Neuronal stem cell (in vitro differentiated cells): ENCODE measurements at regions not wholly inside any gene's neighbourhood (a gene's known extent, or its start where the extent isn't known, plus 50 kb on each side); places are given as distances from the start of the nearest gene placed in this dataset.

Experiments
- DNase-seq: peaks from one replicate; pipeline ENCODE4 v3.0.0-alpha.2; 2013; ENCODE audit warnings: low spot score
- H2AFZ ChIP-seq: one replicate; pipeline ENCODE4 v1.6.1; 2013; ENCODE audit warnings: mild to moderate bottlenecking, low read length, inconsistent platforms
- H2AK5ac ChIP-seq: 2 replicates; pipeline ENCODE4 v1.6.1; 2013; ENCODE audit warnings: low read depth, mild to moderate bottlenecking, inconsistent platforms, low read length, moderate library complexity, mixed read lengths
- H2BK120ac ChIP-seq: 2 replicates; pipeline ENCODE4 v1.6.1; 2013; ENCODE audit warnings: low read depth, mild to moderate bottlenecking, inconsistent platforms, low read length, moderate library complexity, mixed read lengths
- H2BK12ac ChIP-seq: one replicate; pipeline ENCODE4 v1.6.1; 2013; ENCODE audit warnings: low read length, inconsistent platforms
- H2BK15ac ChIP-seq: 2 replicates; pipeline ENCODE4 v1.6.1; 2013; ENCODE audit warnings: mild to moderate bottlenecking, low read length, inconsistent platforms, mixed read lengths
- H2BK5ac ChIP-seq: one replicate; pipeline ENCODE4 v1.6.1; 2013; ENCODE audit warnings: inconsistent platforms, mild to moderate bottlenecking, low read length, moderate library complexity
- H3K14ac ChIP-seq: one replicate; pipeline ENCODE4 v1.6.1; 2013; ENCODE audit warnings: low read length, inconsistent platforms
- H3K18ac ChIP-seq: 2 replicates; pipeline ENCODE4 v1.6.1; 2013; ENCODE audit warnings: low read length, inconsistent platforms
- H3K23ac ChIP-seq: 2 replicates; pipeline ENCODE4 v1.6.1; 2013; ENCODE audit warnings: low read depth, mild to moderate bottlenecking, mixed read lengths, low read length, inconsistent platforms; ENCODE audit not compliant: poor library complexity
- H3K27ac ChIP-seq: replicated peaks from 3 replicates; pipeline ENCODE4 v1.5.1; 2013; ENCODE audit warnings: low read length, inconsistent platforms
- H3K27me3 ChIP-seq, 3 experiments: 2 replicates each; pipeline ENCODE4 v1.6.1; 2013; ENCODE audit warnings: low read length in 3 of 3, mild to moderate bottlenecking in 2 of 3, inconsistent platforms in 1 of 3, low read depth in 1 of 3, mixed read lengths in 1 of 3, moderate library complexity in 1 of 3; ENCODE audit not compliant: control insufficient read depth in 3 of 3, insufficient read depth in 3 of 3
- H3K36me3 ChIP-seq, 2 donors: replicated peaks in 1 of 2; 2 replicates each; pipeline ENCODE4 v1.6.1; 2013; ENCODE audit warnings: low read length in 2 of 2; ENCODE audit not compliant: control insufficient read depth in 2 of 2, insufficient read depth in 2 of 2
- H3K4ac ChIP-seq: 2 replicates; pipeline ENCODE4 v1.6.1; 2013; ENCODE audit warnings: inconsistent platforms, mild to moderate bottlenecking, low read length, moderate library complexity
- H3K4me1 ChIP-seq, 2 donors: 1 replicate in 1 of 2; 2 replicates in 1 of 2; pipeline ENCODE4 v1.6.1; 2013; ENCODE audit warnings: low read length in 2 of 2, low read depth in 1 of 2; ENCODE audit not compliant: control insufficient read depth in 2 of 2, insufficient read depth in 1 of 2
- H3K4me2 ChIP-seq: one replicate; pipeline ENCODE4 v1.6.1; 2013; ENCODE audit warnings: mild to moderate bottlenecking, low read length, inconsistent platforms; ENCODE audit not compliant: insufficient read depth, poor library complexity, severe bottlenecking
- H3K4me3 ChIP-seq, 2 donors: 2 replicates each; pipeline ENCODE4 v1.5.1; 2013; ENCODE audit warnings: low read length in 2 of 2, mild to moderate bottlenecking in 2 of 2, inconsistent platforms in 1 of 2, moderate library complexity in 1 of 2
- H3K79me1 ChIP-seq: one replicate; pipeline ENCODE4 v1.6.1; 2013; ENCODE audit warnings: low read depth, mild to moderate bottlenecking, inconsistent platforms, low read length, moderate library complexity
- H3K9ac ChIP-seq: one replicate; pipeline ENCODE4 v1.6.1; 2013; ENCODE audit warnings: mild to moderate bottlenecking, low read depth, low read length, inconsistent platforms; ENCODE audit not compliant: poor library complexity
- H3K9me3 ChIP-seq, 2 donors: replicated peaks in 1 of 2; 2 replicates each; pipeline versions ENCODE3 to v1.6.1; 2013; ENCODE audit warnings: low read length in 2 of 2, mild to moderate bottlenecking in 2 of 2, inconsistent platforms in 1 of 2, low read depth in 1 of 2, mixed read lengths in 1 of 2, moderate library complexity in 1 of 2; ENCODE audit not compliant: control insufficient read depth in 2 of 2, insufficient read depth in 1 of 2
- H4K8ac ChIP-seq: one replicate; pipeline ENCODE4 v1.6.1; 2013; ENCODE audit warnings: low read depth, mild to moderate bottlenecking, inconsistent platforms, low read length, moderate library complexity
- H4K91ac ChIP-seq: one replicate; pipeline ENCODE4 v1.6.1; 2013; ENCODE audit warnings: low read length, low read depth, mild to moderate bottlenecking, inconsistent platforms; ENCODE audit not compliant: poor library complexity
- WGBS, 2 donors: extraction: QIAGEN DNeasy Blood & Tissue Kit; methylation state at CpG; one replicate each; pipeline ENCODE4 v1.1.7; 2013; ENCODE audit warnings: missing lambda C conversion rate in 2 of 2, mixed read lengths in 1 of 2; ENCODE audit not compliant: insufficient read length in 2 of 2, insufficient replicate concordance in 1 of 2; ENCODE audit errors: extremely low coverage in 2 of 2; 5-methylcytosine and 5-hydroxymethylcytosine counted together

DNA sequence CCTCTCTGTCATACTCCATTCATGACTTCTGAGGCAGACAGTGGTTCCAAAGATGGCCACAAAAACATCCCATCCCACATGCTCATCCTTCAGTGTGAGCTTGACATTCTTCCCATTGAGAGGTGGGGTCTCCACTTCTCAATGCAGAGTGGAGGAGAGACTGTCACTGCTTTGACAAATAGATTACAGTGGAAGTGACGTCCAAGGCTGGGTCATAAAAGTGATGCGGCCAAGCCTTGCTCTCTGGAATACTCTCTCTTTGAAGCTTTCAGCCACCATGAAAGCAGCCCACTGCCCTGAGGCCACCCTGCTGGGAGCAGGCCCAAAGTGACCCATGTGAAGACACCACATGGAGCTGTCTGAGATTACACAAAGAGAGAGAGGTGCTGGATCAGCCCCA is 59.0 kb upstream of the DNAH5 start:
- no peak overlapping the region for H2BK120ac ChIP-seq
- H3K27me3 ChIP-seq = peaks cover 0 to 4% (median 0%) of the 10 kb centered on the region in 3 experiments
- H3K18ac ChIP-seq = no peak overlapping the region
- DNase-seq = no peak
- H3K9me3 ChIP-seq = peaks cover 0 to 2% of the 10 kb centered on the region in 2 donors
- no peaks in the 10 kb centered on the region for H3K79me1 ChIP-seq
- H3K4me2 ChIP-seq = no peak overlapping the region
- no peak overlapping the region for H4K8ac ChIP-seq
- H3K4me1 ChIP-seq = no peaks in the 10 kb centered on the region
- no peak overlapping the region for H3K27ac ChIP-seq
- no peak overlapping the region for H2AFZ ChIP-seq
- H2BK5ac ChIP-seq = no peak overlapping the region
- H3K36me3 ChIP-seq = no peaks in the 10 kb centered on the region
- H2BK12ac ChIP-seq = no peak overlapping the region
- H2AK5ac ChIP-seq = no peak overlapping the region
- no peak overlapping the region for H4K91ac ChIP-seq
- no CpG with 5 or more reads among the region's 2 CpGs for WGBS, 2 donors
- no peak overlapping the region for H3K4me3 ChIP-seq
- no peak overlapping the region for H2BK15ac ChIP-seq
- H3K23ac ChIP-seq = no peak overlapping the region
- H3K9ac ChIP-seq = no peak overlapping the region
- no peak overlapping the region for H3K14ac ChIP-seq
- no peak overlapping the region for H3K4ac ChIP-seq

- Histone ChIP-seq H3K14ac (no peak overlapping the region), H3K4me2 (no peak overlapping the region), H2BK12ac (no peak overlapping the region), H3K79me1 (no peaks in the 10 kb centered on the region), H4K91ac (no peak overlapping the region), H2AFZ (no peak overlapping the region), H3K18ac (no peak overlapping the region), H3K23ac (no peak overlapping the region), H3K9ac (no peak overlapping the region), H3K4me1 (no peaks in the 10 kb centered on the region), H2BK120ac (no peak overlapping the region), H3K4me3 (no peak overlapping the region), H2BK15ac (no peak overlapping the region), H3K36me3 (no peaks in the 10 kb centered on the region), H2BK5ac (no peak overlapping the region), H3K27ac (no peak overlapping the region), H3K27me3 (no peaks in the 10 kb centered on the region), H2AK5ac (no peak overlapping the region), H4K8ac (no peak overlapping the region), H3K9me3 (peaks cover 0 to 2% of the 10 kb centered on the region in 2 donors), H3K4ac (no peak overlapping the region)
- no CpG with 5 or more reads among the region's 4 CpGs for WGBS, 2 donors
- no peak for DNase-seq
Measured at GRCh38 chr5:13998254-13998653, 53.8 kb upstream of the DNAH5 start.

DNA sequence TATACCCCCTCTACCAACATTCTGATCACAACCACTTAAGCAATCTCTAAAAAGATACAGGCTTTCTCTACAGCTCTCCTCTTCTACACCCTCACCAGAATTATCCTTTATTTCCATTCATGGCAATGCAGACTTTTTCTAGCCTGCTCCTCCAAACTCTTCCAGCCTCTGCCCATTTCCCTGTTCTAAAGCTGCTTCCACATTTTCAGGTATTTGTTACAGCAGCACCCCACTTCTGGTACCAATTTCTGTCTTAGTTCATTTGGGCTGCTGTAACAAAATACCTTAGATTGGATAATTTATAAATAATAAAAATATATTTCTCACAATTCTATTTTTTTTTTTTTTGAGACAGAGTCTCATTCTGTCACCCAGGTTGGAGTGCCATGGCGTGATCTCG is 53.0 kb upstream of the DNAH5 start:
- Histone ChIP-seq H3K79me1 (no peaks in the 10 kb centered on the region), H3K9ac (no peak overlapping the region), H4K91ac (no peak overlapping the region), H2AFZ (no peak overlapping the region), H3K36me3 (no peaks in the 10 kb centered on the region), H2BK5ac (no peak overlapping the region), H3K9me3 (peaks cover 0 to 2% of the 10 kb centered on the region in 2 donors), H3K14ac (no peak overlapping the region), H3K18ac (no peak overlapping the region), H3K4me3 (no peak overlapping the region), H4K8ac (no peak overlapping the region), H2BK15ac (no peak overlapping the region), H3K23ac (no peak overlapping the region), H2AK5ac (no peak overlapping the region), H2BK120ac (no peak overlapping the region), H3K27ac (no peak overlapping the region), H2BK12ac (no peak overlapping the region), H3K4me2 (no peak overlapping the region), H3K4ac (no peak overlapping the region), H3K4me1 (no peaks in the 10 kb centered on the region), H3K27me3 (no peaks in the 10 kb centered on the region)
- DNase-seq = no peak
- WGBS, 2 donors = no CpG with 5 or more reads among the region's 2 CpGs

- Histone ChIP-seq H3K27ac (no peak overlapping the region), H2AK5ac (no peak overlapping the region), H2BK12ac (no peak overlapping the region), H2BK5ac (no peak overlapping the region), H2BK120ac (no peak overlapping the region), H2AFZ (no peak overlapping the region), H3K9me3 (peaks cover 0 to 2% of the 10 kb centered on the region in 2 donors), H3K4me2 (no peak overlapping the region), H3K4ac (no peak overlapping the region), H3K79me1 (no peaks in the 10 kb centered on the region), H2BK15ac (no peak overlapping the region), H4K8ac (no peak overlapping the region), H3K4me3 (no peak overlapping the region), H3K36me3 (no peaks in the 10 kb centered on the region), H3K9ac (no peak overlapping the region), H4K91ac (no peak overlapping the region), H3K14ac (no peak overlapping the region), H3K4me1 (no peaks in the 10 kb centered on the region), H3K18ac (no peak overlapping the region), H3K23ac (no peak overlapping the region), H3K27me3 (no peaks in the 10 kb centered on the region)
- DNase-seq = no peak
- WGBS, 2 donors = no CpG with 5 or more reads among the region's 9 CpGs
Measured at GRCh38 chr5:13994621-13995253, 50.2 kb upstream of the DNAH5 start.
